ENCODE measurements at regions not wholly inside any gene's neighbourhood (a gene's known extent, or its start where the extent isn't known, plus 50 kb on each side); places are given as distances from the start of the nearest gene placed in this dataset.

GRCh38 chr11:25779033-25779432, 552.9 kb upstream of the ANO3 start:
- TF ChIP-seq POLR2A (IDR thresholded peaks at IDR 0.05; ENCODE audit: borderline replicate concordance, extremely low read depth, insufficient read depth, insufficient read length) (no peak), EZH2 (IDR thresholded peaks at IDR 0.05) (no peak), SP1 (IDR thresholded peaks at IDR 0.05; ENCODE audit: low read depth) (no peak)
- TF ChIP-seq, protein P1, sequence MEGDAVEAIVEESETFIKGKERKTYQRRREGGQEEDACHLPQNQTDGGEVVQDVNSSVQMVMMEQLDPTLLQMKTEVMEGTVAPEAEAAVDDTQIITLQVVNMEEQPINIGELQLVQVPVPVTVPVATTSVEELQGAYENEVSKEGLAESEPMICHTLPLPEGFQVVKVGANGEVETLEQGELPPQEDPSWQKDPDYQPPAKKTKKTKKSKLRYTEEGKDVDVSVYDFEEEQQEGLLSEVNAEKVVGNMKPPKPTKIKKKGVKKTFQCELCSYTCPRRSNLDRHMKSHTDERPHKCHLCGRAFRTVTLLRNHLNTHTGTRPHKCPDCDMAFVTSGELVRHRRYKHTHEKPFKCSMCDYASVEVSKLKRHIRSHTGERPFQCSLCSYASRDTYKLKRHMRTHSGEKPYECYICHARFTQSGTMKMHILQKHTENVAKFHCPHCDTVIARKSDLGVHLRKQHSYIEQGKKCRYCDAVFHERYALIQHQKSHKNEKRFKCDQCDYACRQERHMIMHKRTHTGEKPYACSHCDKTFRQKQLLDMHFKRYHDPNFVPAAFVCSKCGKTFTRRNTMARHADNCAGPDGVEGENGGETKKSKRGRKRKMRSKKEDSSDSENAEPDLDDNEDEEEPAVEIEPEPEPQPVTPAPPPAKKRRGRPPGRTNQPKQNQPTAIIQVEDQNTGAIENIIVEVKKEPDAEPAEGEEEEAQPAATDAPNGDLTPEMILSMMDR (IDR thresholded peaks at IDR 0.05 in 2 of 3, conservative IDR thresholded peaks at IDR 0.05 in 1 of 3; ENCODE audit: borderline replicate concordance in 1 of 3, insufficient read depth in 1 of 3, low read depth in 2 of 3, low read length in 2 of 3): no peak
- TF ChIP-seq, protein P2, sequence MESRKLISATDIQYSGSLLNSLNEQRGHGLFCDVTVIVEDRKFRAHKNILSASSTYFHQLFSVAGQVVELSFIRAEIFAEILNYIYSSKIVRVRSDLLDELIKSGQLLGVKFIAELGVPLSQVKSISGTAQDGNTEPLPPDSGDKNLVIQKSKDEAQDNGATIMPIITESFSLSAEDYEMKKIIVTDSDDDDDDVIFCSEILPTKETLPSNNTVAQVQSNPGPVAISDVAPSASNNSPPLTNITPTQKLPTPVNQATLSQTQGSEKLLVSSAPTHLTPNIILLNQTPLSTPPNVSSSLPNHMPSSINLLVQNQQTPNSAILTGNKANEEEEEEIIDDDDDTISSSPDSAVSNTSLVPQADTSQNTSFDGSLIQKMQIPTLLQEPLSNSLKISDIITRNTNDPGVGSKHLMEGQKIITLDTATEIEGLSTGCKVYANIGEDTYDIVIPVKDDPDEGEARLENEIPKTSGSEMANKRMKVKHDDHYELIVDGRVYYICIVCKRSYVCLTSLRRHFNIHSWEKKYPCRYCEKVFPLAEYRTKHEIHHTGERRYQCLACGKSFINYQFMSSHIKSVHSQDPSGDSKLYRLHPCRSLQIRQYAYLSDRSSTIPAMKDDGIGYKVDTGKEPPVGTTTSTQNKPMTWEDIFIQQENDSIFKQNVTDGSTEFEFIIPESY (IDR thresholded peaks at IDR 0.05; ENCODE audit: extremely low read depth, insufficient replicate concordance, low read length): no peak

Measured in HCT116 (cell line).